ENCODE measurements at regions not wholly inside any gene's neighbourhood (a gene's known extent, or its start where the extent isn't known, plus 50 kb on each side); places are given as distances from the start of the nearest gene placed in this dataset.
A peak's percentile ranks its signal among the peaks of the same experiment; 100 is the strongest.

- no peak overlapping the region for H2BK5ac ChIP-seq (ENCODE audit: low read depth, low read length, poor library complexity)
- no peak overlapping the region for H3K9ac ChIP-seq (ENCODE audit: low read length)
- no peak overlapping the region for H2AFZ ChIP-seq (ENCODE audit: insufficient read depth, low read length, poor library complexity)
- H4K91ac ChIP-seq (ENCODE audit: low read depth, low read length), result no peak overlapping the region
- H3K4ac ChIP-seq (ENCODE audit: low read depth, low read length), result no peak overlapping the region
- no peak overlapping the region for H3K27ac ChIP-seq (ENCODE audit: low read depth, low read length)
- H3K9me3 ChIP-seq (ENCODE audit: insufficient read depth, low read depth, low read length), result no peaks in the 10 kb centered on the region
- no peaks in the 10 kb centered on the region for H3K79me1 ChIP-seq (ENCODE audit: low read length)
- H3K79me2 ChIP-seq (ENCODE audit: control insufficient read depth, insufficient read depth, low read length, poor library complexity), result no peaks in the 10 kb centered on the region
- no peak overlapping the region for H4K8ac ChIP-seq (ENCODE audit: low read depth, low read length)
- no CpG with 5 or more reads among the region's 4 CpGs for WGBS (ENCODE audit: extremely low coverage, insufficient coverage, insufficient read length)
- no peak overlapping the region for H3K4me2 ChIP-seq (ENCODE audit: low read length)
- H2BK12ac ChIP-seq (ENCODE audit: low read length), result no peak overlapping the region
- no peak overlapping the region for H4K12ac ChIP-seq (ENCODE audit: low read depth, low read length)
- no peak overlapping the region for H2AK5ac ChIP-seq (ENCODE audit: low read length)
- H3K36me3 ChIP-seq (ENCODE audit: control insufficient read depth in 1 of 2, insufficient read depth in 2 of 2, low read length in 2 of 2), result no peaks in the 10 kb centered on the region
- H3K14ac ChIP-seq (ENCODE audit: low read length), result no peak overlapping the region
- H3K4me3 ChIP-seq (ENCODE audit: low read depth, low read length), result no peak overlapping the region
- H3K18ac ChIP-seq (ENCODE audit: low read length), result no peak overlapping the region
- no peak overlapping the region for H2BK120ac ChIP-seq (ENCODE audit: insufficient read depth, low read length, poor library complexity)
- no peak for DNase-seq
- peaks cover 0 to 3% of the 10 kb centered on the region in 2 experiments for H3K4me1 ChIP-seq (ENCODE audit: control insufficient read depth in 1 of 2, insufficient read depth in 2 of 2, low read length in 2 of 2)
- no peak overlapping the region for H3K23ac ChIP-seq (ENCODE audit: low read length)
- no peaks in the 10 kb centered on the region for H3K27me3 ChIP-seq (ENCODE audit: insufficient read depth, low read length)
Measured at GRCh38 chr20:37593710-37594109, 66.0 kb upstream of the BLCAP start.

GRCh38 chr20:37590938-37591490, 63.3 kb upstream of the BLCAP start:
- Histone ChIP-seq H3K36me3 (ENCODE audit: control insufficient read depth in 1 of 2, insufficient read depth in 2 of 2, low read length in 2 of 2) (no peaks in the 10 kb centered on the region), H2BK5ac (ENCODE audit: low read depth, low read length, poor library complexity) (no peak overlapping the region), H3K4me3 (ENCODE audit: low read depth, low read length) (peak overlapping the region; percentile 9), H2BK12ac (ENCODE audit: low read length) (no peak overlapping the region), H2AFZ (ENCODE audit: insufficient read depth, low read length, poor library complexity) (no peak overlapping the region), H2AK5ac (ENCODE audit: low read length) (no peak overlapping the region), H3K18ac (ENCODE audit: low read length) (no peak overlapping the region), H3K4me2 (ENCODE audit: low read length) (no peak overlapping the region), H4K91ac (ENCODE audit: low read depth, low read length) (no peak overlapping the region), H3K9ac (ENCODE audit: low read length) (no peak overlapping the region), H3K14ac (ENCODE audit: low read length) (no peak overlapping the region), H4K8ac (ENCODE audit: low read depth, low read length) (no peak overlapping the region), H3K4me1 (ENCODE audit: control insufficient read depth in 1 of 2, insufficient read depth in 2 of 2, low read length in 2 of 2) (no peaks in the 10 kb centered on the region), H3K9me3 (ENCODE audit: insufficient read depth, low read depth, low read length) (no peaks in the 10 kb centered on the region), H3K79me2 (ENCODE audit: control insufficient read depth, insufficient read depth, low read length, poor library complexity) (no peaks in the 10 kb centered on the region), H3K4ac (ENCODE audit: low read depth, low read length) (no peak overlapping the region), H3K27ac (ENCODE audit: low read depth, low read length) (no peak overlapping the region), H4K12ac (ENCODE audit: low read depth, low read length) (no peak overlapping the region), H3K23ac (ENCODE audit: low read length) (no peak overlapping the region), H2BK120ac (ENCODE audit: insufficient read depth, low read length, poor library complexity) (no peak overlapping the region), H3K79me1 (ENCODE audit: low read length) (no peaks in the 10 kb centered on the region), H3K27me3 (ENCODE audit: insufficient read depth, low read length) (no peaks in the 10 kb centered on the region)
- DNase-seq, result no peak
- no CpG with 5 or more reads among the region's 10 CpGs for WGBS (ENCODE audit: extremely low coverage, insufficient coverage, insufficient read length)

GRCh38 chr20:37586078-37586477, 58.4 kb upstream of the BLCAP start:
- no peak overlapping the region for H3K27ac ChIP-seq (ENCODE audit: low read depth, low read length)
- H3K79me1 ChIP-seq (ENCODE audit: low read length), result no peaks in the 10 kb centered on the region
- no peaks in the 10 kb centered on the region for H3K4me1 ChIP-seq (ENCODE audit: control insufficient read depth in 1 of 2, insufficient read depth in 2 of 2, low read length in 2 of 2)
- H2BK12ac ChIP-seq (ENCODE audit: low read length), result no peak overlapping the region
- no peak overlapping the region for H3K23ac ChIP-seq (ENCODE audit: low read length)
- H3K18ac ChIP-seq (ENCODE audit: low read length), result no peak overlapping the region
- DNase-seq, result no peak
- H3K9me3 ChIP-seq (ENCODE audit: insufficient read depth, low read depth, low read length), result no peaks in the 10 kb centered on the region
- no peak overlapping the region for H3K4ac ChIP-seq (ENCODE audit: low read depth, low read length)
- H3K27me3 ChIP-seq (ENCODE audit: insufficient read depth, low read length), result no peaks in the 10 kb centered on the region
- H4K91ac ChIP-seq (ENCODE audit: low read depth, low read length), result no peak overlapping the region
- no peak overlapping the region for H3K9ac ChIP-seq (ENCODE audit: low read length)
- H4K12ac ChIP-seq (ENCODE audit: low read depth, low read length), result no peak overlapping the region
- no peak overlapping the region for H3K14ac ChIP-seq (ENCODE audit: low read length)
- no peak overlapping the region for H2BK120ac ChIP-seq (ENCODE audit: insufficient read depth, low read length, poor library complexity)
- no peak overlapping the region for H2BK5ac ChIP-seq (ENCODE audit: low read depth, low read length, poor library complexity)
- WGBS (ENCODE audit: extremely low coverage, insufficient coverage, insufficient read length), result no CpG with 5 or more reads among the region's 2 CpGs
- no peak overlapping the region for H2AFZ ChIP-seq (ENCODE audit: insufficient read depth, low read length, poor library complexity)
- H2AK5ac ChIP-seq (ENCODE audit: low read length), result no peak overlapping the region
- no peak overlapping the region for H4K8ac ChIP-seq (ENCODE audit: low read depth, low read length)
- H3K4me3 ChIP-seq (ENCODE audit: low read depth, low read length), result no peak overlapping the region
- H3K36me3 ChIP-seq (ENCODE audit: control insufficient read depth in 1 of 2, insufficient read depth in 2 of 2, low read length in 2 of 2), result no peaks in the 10 kb centered on the region
- H3K4me2 ChIP-seq (ENCODE audit: low read length), result no peak overlapping the region
- no peaks in the 10 kb centered on the region for H3K79me2 ChIP-seq (ENCODE audit: control insufficient read depth, insufficient read depth, low read length, poor library complexity)

GRCh38 chr20:37584238-37584807, 56.6 kb upstream of the BLCAP start:
- Histone ChIP-seq H3K27me3 (ENCODE audit: insufficient read depth, low read length) (no peaks in the 10 kb centered on the region), H3K4me1 (ENCODE audit: control insufficient read depth in 1 of 2, insufficient read depth in 2 of 2, low read length in 2 of 2) (no peaks in the 10 kb centered on the region), H2AFZ (ENCODE audit: insufficient read depth, low read length, poor library complexity) (no peak overlapping the region)

More at GRCh38 chr20:37584238-37584807, 56.6 kb upstream of the BLCAP start:
- Histone ChIP-seq H3K18ac (ENCODE audit: low read length) (no peak overlapping the region), H3K27ac (ENCODE audit: low read depth, low read length) (no peak overlapping the region), H2BK12ac (ENCODE audit: low read length) (no peak overlapping the region), H3K23ac (ENCODE audit: low read length) (no peak overlapping the region), H3K14ac (ENCODE audit: low read length) (no peak overlapping the region), H3K4me3 (ENCODE audit: low read depth, low read length) (no peak overlapping the region), H3K36me3 (ENCODE audit: control insufficient read depth in 1 of 2, insufficient read depth in 2 of 2, low read length in 2 of 2) (no peaks in the 10 kb centered on the region), H2AK5ac (ENCODE audit: low read length) (no peak overlapping the region), H4K91ac (ENCODE audit: low read depth, low read length) (no peak overlapping the region), H2BK5ac (ENCODE audit: low read depth, low read length, poor library complexity) (no peak overlapping the region), H3K79me2 (ENCODE audit: control insufficient read depth, insufficient read depth, low read length, poor library complexity) (no peaks in the 10 kb centered on the region), H3K79me1 (ENCODE audit: low read length) (no peaks in the 10 kb centered on the region), H3K4me2 (ENCODE audit: low read length) (no peak overlapping the region), H3K9ac (ENCODE audit: low read length) (no peak overlapping the region), H3K9me3 (ENCODE audit: insufficient read depth, low read depth, low read length) (no peaks in the 10 kb centered on the region), H3K4ac (ENCODE audit: low read depth, low read length) (no peak overlapping the region), H4K8ac (ENCODE audit: low read depth, low read length) (no peak overlapping the region), H2BK120ac (ENCODE audit: insufficient read depth, low read length, poor library complexity) (no peak overlapping the region), H4K12ac (ENCODE audit: low read depth, low read length) (no peak overlapping the region)
- no CpG with 5 or more reads among the region's 5 CpGs for WGBS (ENCODE audit: extremely low coverage, insufficient coverage, insufficient read length)
- no peak for DNase-seq

Data from trophoblast cell (in vitro differentiated cells and primary cell).